ENCODE measurements at regions not wholly inside any gene's neighbourhood (a gene's known extent, or its start where the extent isn't known, plus 50 kb on each side); places are given as distances from the start of the nearest gene placed in this dataset.

DNA sequence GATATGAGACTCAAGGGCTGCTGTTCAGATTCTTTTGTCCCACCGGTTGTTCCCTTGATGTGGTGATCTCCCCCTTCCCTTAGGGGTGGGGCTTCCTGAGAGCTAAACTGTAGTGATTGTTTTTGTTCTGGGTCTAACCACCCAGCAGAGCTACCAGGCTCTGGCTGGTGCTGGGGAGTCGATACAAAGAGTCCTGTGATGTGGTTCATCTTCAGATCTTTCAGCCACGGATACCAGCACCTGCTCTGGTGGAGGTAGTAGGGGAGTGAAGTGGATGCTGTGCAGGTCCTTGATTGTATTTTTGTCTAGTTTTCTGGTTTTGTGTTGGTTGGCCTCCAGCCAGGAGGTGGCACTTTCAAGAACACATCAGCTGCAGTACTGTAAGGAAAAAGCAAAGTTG, 801.6 kb downstream of the EPHA7 start:
- no peak for TF ChIP-seq EZH2phosphoT487 (IDR thresholded peaks at IDR 0.05; ENCODE audit: low read depth)
- TF ChIP-seq CTCF (IDR thresholded peaks at IDR 0.05; ENCODE audit: low read depth, low read length), result no peak

Data from OCI-LY3 (cell line).